A549 (cell line): ENCODE measurements at regions not wholly inside any gene's neighbourhood (a gene's known extent, or its start where the extent isn't known, plus 50 kb on each side); places are given as distances from the start of the nearest gene placed in this dataset.

Experiments used
- CBX2 ChIP-seq: fragments of 200-600 bp; sonication (generic); IDR thresholded peaks from 2 replicates; pipeline ENCODE4 v1.6.1; 2016; ENCODE audit warnings: low read depth, mild to moderate bottlenecking, borderline replicate concordance
- CEBPB ChIP-seq, 2 experiments: fragments of >200 bp in 1 of 2; sonication (Bioruptor Twin) in 1 of 2; formaldehyde crosslinking in 1 of 2; IDR thresholded peaks; 2 replicates each; pipeline ENCODE4 v1.6.1; 2012 to 2016
- HDAC2 ChIP-seq: fragments of 200-600 bp; sonication (generic); IDR thresholded peaks from 2 replicates; pipeline ENCODE4 v1.6.1; 2016
- KDM1A ChIP-seq: fragments of 200-600 bp; sonication (generic); IDR thresholded peaks from 2 replicates; pipeline ENCODE4 v1.6.1; 2016; ENCODE audit warnings: low read depth, mild to moderate bottlenecking
- KDM5A ChIP-seq: fragments of 200-600 bp; sonication (generic); IDR thresholded peaks from 2 replicates; pipeline ENCODE4 v1.6.1; 2016; ENCODE audit warnings: antibody characterized with exemption, mild to moderate bottlenecking
- MAFK ChIP-seq: fragments of 450-650 bp; IDR thresholded peaks from 2 replicates; pipeline ENCODE4 v1.6.1; 2014; ENCODE audit not compliant: partially characterized antibody
- POLR2A ChIP-seq: IDR thresholded peaks from 2 replicates; pipeline ENCODE4 v1.6.1; 2012; ENCODE audit warnings: mild to moderate bottlenecking, low read length
- RAD21 ChIP-seq, 2 experiments: fragments of >200 bp in 1 of 2; sonication (Bioruptor Twin) in 1 of 2; formaldehyde crosslinking in 1 of 2; IDR thresholded peaks in 1 of 2; conservative IDR thresholded peaks in 1 of 2; 2 replicates in 1 of 2; 3 replicates in 1 of 2; pipeline ENCODE4 v1.6.1; 2012 to 2018; ENCODE audit warnings: inconsistent platforms in 1 of 2
- RCOR1 ChIP-seq: fragments of 150-350 bp; IDR thresholded peaks from 2 replicates; pipeline ENCODE4 v1.6.1; 2014; ENCODE audit warnings: antibody characterized with exemption, low read length, low read depth
- SMC3 ChIP-seq: fragments of >200 bp; sonication (Bioruptor Twin); formaldehyde crosslinking; IDR thresholded peaks from 3 replicates; pipeline ENCODE4 v1.6.1; 2018; ENCODE audit warnings: inconsistent platforms
- ZFP36 ChIP-seq: fragments of 450-650 bp; IDR thresholded peaks from 2 replicates; pipeline ENCODE4 v1.6.1; 2014; ENCODE audit warnings: borderline replicate concordance; ENCODE audit not compliant: partially characterized antibody
- TF ChIP-seq, protein P1 (sequence below): fragments of >200 bp; sonication (Bioruptor Twin); formaldehyde crosslinking; IDR thresholded peaks from 3 replicates; pipeline ENCODE4 v1.5.1; 2016
- TF ChIP-seq, protein P2 (sequence below): fragments of 450-650 bp; IDR thresholded peaks from 2 replicates; pipeline ENCODE4 v1.6.1; 2014; ENCODE audit warnings: antibody characterized with exemption
- TF ChIP-seq, protein P3 (sequence below): IDR thresholded peaks from 2 replicates; pipeline ENCODE4 v1.6.1; 2012

DNA sequence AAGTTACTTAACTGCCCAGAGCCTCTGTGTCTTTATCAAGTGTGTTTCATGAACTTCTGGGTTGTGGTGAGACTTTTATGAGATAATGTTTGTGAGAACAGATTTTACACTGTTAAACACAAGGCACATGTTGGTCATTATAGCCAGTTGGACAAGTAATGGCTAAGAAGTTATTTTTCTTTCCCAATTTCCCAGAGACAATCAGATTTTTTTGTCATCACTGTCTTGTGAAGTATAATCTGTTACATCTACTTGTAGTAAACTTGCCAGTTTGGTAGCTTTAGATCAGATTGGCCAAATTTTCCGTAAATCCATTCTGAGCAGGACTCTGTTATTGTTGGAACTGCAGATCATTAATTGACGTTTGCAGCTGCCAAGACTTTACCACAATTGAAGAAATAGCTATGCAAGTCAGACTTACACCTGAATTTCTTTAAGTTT lies 838.8 kb downstream of the SLC4A3 start:
- no peak for TF ChIP-seq CEBPB (IDR thresholded peaks at IDR 0.05)
- no peak for TF ChIP-seq RAD21 (conservative IDR thresholded peaks at IDR 0.05 in 1 of 2, IDR thresholded peaks at IDR 0.05 in 1 of 2)
- TF ChIP-seq RCOR1, result no peak
- TF ChIP-seq, protein P1, sequence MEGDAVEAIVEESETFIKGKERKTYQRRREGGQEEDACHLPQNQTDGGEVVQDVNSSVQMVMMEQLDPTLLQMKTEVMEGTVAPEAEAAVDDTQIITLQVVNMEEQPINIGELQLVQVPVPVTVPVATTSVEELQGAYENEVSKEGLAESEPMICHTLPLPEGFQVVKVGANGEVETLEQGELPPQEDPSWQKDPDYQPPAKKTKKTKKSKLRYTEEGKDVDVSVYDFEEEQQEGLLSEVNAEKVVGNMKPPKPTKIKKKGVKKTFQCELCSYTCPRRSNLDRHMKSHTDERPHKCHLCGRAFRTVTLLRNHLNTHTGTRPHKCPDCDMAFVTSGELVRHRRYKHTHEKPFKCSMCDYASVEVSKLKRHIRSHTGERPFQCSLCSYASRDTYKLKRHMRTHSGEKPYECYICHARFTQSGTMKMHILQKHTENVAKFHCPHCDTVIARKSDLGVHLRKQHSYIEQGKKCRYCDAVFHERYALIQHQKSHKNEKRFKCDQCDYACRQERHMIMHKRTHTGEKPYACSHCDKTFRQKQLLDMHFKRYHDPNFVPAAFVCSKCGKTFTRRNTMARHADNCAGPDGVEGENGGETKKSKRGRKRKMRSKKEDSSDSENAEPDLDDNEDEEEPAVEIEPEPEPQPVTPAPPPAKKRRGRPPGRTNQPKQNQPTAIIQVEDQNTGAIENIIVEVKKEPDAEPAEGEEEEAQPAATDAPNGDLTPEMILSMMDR, result no peak
- TF ChIP-seq POLR2A, result no peak
- TF ChIP-seq, protein P2, sequence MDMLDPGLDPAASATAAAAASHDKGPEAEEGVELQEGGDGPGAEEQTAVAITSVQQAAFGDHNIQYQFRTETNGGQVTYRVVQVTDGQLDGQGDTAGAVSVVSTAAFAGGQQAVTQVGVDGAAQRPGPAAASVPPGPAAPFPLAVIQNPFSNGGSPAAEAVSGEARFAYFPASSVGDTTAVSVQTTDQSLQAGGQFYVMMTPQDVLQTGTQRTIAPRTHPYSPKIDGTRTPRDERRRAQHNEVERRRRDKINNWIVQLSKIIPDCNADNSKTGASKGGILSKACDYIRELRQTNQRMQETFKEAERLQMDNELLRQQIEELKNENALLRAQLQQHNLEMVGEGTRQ, result no peak
- no peak for TF ChIP-seq CBX2
- TF ChIP-seq KDM1A, result no peak
- TF ChIP-seq, protein P3, sequence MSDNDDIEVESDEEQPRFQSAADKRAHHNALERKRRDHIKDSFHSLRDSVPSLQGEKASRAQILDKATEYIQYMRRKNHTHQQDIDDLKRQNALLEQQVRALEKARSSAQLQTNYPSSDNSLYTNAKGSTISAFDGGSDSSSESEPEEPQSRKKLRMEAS, result no peak
- TF ChIP-seq KDM5A, result no peak
- TF ChIP-seq ZFP36, result no peak
- no peak for TF ChIP-seq HDAC2
- TF ChIP-seq SMC3, result no peak
- no peak for TF ChIP-seq MAFK
